ENCODE measurements at regions not wholly inside any gene's neighbourhood (a gene's known extent, or its start where the extent isn't known, plus 50 kb on each side); places are given as distances from the start of the nearest gene placed in this dataset.

DNA sequence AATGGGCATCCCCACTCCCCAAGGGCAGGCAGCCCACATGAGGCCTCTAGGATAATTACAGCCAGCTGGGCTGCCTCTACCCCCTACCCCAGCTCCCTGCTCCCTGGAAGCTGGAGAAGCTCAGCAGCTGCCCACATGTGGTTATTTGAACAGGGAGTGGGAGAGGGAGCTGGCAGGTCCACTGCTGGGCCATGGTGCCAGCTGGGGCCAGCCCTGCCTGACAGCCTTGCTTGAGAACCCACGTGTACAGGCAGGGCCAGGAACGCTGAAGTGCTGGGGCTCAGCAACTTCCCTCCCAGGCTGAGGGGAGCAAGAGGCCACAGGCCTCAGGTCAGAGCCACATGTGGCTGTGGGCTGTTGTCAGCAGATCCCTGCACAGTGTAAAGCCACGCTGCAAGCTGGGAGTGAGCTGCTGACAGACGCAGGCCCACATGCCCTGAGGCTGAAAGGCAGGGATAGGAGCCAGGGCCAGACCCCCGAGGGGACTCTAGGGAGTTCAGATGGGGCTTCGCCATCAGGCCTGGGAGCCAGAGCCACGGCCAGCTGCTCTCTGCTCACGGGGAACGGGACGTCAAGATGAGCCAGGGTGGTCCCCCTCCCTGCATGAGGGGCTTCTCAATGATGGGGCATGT, 129.0 kb downstream of the SYF2 start:
- no peak for ATAC-seq
- no peak for TF ChIP-seq ARNTL (CRISPR knock-in tag; IDR thresholded peaks at IDR 0.05; ENCODE audit: borderline replicate concordance, low read depth)
- no peak for TF ChIP-seq PATZ1 (CRISPR knock-in tag; IDR thresholded peaks at IDR 0.05; ENCODE audit: borderline replicate concordance)
- TF ChIP-seq CSRNP3 (CRISPR knock-in tag; IDR thresholded peaks at IDR 0.05) = no peak
- no peak for TF ChIP-seq ESRRG (CRISPR knock-in tag; IDR thresholded peaks at IDR 0.05)
- TF ChIP-seq BACH2 (CRISPR knock-in tag; IDR thresholded peaks at IDR 0.05; ENCODE audit: borderline replicate concordance) = no peak
- no peak for TF ChIP-seq TCF4 (CRISPR knock-in tag; IDR thresholded peaks at IDR 0.05; ENCODE audit: borderline replicate concordance)
- no peak for TF ChIP-seq ISL1 (CRISPR knock-in tag; IDR thresholded peaks at IDR 0.05)

- TF ChIP-seq CSRNP3 (CRISPR knock-in tag; IDR thresholded peaks at IDR 0.05) (no peak), PATZ1 (CRISPR knock-in tag; IDR thresholded peaks at IDR 0.05; ENCODE audit: borderline replicate concordance) (no peak), ZFP3 (CRISPR knock-in tag; IDR thresholded peaks at IDR 0.05) (no peak), OSR1 (CRISPR knock-in tag; IDR thresholded peaks at IDR 0.05) (no peak)
- no peak for ATAC-seq
Observed at GRCh38 chr1:25100151-25100833, 132.0 kb downstream of the SYF2 start.

DNA sequence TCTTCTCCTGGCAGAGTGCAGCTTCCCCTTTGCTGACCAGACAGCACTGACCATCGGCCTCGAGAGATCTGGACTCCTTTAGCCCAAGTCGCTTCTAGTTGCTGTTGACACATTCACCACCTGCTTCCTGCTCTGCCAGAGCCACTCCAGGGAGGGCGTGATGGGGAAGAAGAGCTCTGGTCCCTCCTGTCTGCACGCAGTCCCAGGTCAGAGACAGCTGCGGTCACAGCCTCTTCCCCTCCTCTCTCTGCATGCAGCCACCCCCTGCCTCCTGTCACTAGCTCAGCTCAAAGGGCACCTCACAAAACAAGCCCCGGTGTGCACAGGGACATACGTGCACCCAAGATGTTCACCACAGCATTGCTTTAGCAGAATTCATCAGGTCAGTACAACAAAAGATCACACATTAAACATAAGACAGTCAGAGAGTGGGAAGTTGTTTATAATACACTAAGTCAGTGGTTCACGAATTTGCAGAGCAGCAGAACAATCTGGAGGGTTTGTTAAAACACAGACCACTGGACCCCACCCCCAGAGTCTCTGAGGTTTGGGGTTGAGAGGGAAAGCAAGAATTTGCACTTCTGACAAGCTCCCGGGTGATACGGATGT, 132.9 kb downstream of the SYF2 start:
- TF ChIP-seq CSDC2 (CRISPR knock-in tag; IDR thresholded peaks at IDR 0.05) (no peak), ZNF70 (CRISPR knock-in tag; IDR thresholded peaks at IDR 0.05) (no peak), BACH2 (CRISPR knock-in tag; IDR thresholded peaks at IDR 0.05; ENCODE audit: borderline replicate concordance) (no peak), ZNF565 (CRISPR knock-in tag; conservative IDR thresholded peaks at IDR 0.05; ENCODE audit: low read depth) (no peak), TCF4 (CRISPR knock-in tag; IDR thresholded peaks at IDR 0.05; ENCODE audit: borderline replicate concordance) (peak; percentile 31; the same call in 1 of the 2 replicates)
- TF ChIP-seq, protein P1, sequence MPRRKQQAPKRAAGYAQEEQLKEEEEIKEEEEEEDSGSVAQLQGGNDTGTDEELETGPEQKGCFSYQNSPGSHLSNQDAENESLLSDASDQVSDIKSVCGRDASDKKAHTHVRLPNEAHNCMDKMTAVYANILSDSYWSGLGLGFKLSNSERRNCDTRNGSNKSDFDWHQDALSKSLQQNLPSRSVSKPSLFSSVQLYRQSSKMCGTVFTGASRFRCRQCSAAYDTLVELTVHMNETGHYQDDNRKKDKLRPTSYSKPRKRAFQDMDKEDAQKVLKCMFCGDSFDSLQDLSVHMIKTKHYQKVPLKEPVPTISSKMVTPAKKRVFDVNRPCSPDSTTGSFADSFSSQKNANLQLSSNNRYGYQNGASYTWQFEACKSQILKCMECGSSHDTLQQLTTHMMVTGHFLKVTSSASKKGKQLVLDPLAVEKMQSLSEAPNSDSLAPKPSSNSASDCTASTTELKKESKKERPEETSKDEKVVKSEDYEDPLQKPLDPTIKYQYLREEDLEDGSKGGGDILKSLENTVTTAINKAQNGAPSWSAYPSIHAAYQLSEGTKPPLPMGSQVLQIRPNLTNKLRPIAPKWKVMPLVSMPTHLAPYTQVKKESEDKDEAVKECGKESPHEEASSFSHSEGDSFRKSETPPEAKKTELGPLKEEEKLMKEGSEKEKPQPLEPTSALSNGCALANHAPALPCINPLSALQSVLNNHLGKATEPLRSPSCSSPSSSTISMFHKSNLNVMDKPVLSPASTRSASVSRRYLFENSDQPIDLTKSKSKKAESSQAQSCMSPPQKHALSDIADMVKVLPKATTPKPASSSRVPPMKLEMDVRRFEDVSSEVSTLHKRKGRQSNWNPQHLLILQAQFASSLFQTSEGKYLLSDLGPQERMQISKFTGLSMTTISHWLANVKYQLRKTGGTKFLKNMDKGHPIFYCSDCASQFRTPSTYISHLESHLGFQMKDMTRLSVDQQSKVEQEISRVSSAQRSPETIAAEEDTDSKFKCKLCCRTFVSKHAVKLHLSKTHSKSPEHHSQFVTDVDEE (CRISPR knock-in tag; IDR thresholded peaks at IDR 0.05) = 0 out of 2 replicates have a peak, but pooled peaks have one; percentile 36
- peak; percentile 42 for ATAC-seq

- no peak for ATAC-seq
- TF ChIP-seq RARB (CRISPR knock-in tag; IDR thresholded peaks at IDR 0.05) (no peak), CSRNP3 (CRISPR knock-in tag; IDR thresholded peaks at IDR 0.05) (no peak), CSDC2 (CRISPR knock-in tag; IDR thresholded peaks at IDR 0.05) (no peak), GLIS3 (CRISPR knock-in tag; IDR thresholded peaks at IDR 0.05) (no peak), PPARA (CRISPR knock-in tag; IDR thresholded peaks at IDR 0.05; ENCODE audit: borderline replicate concordance) (no peak), ZC3H10 (CRISPR knock-in tag; IDR thresholded peaks at IDR 0.05) (no peak), ZNF70 (CRISPR knock-in tag; IDR thresholded peaks at IDR 0.05) (no peak), BACH2 (CRISPR knock-in tag; IDR thresholded peaks at IDR 0.05; ENCODE audit: borderline replicate concordance) (no peak), PATZ1 (CRISPR knock-in tag; IDR thresholded peaks at IDR 0.05; ENCODE audit: borderline replicate concordance) (no peak)
- TF ChIP-seq, protein P2, sequence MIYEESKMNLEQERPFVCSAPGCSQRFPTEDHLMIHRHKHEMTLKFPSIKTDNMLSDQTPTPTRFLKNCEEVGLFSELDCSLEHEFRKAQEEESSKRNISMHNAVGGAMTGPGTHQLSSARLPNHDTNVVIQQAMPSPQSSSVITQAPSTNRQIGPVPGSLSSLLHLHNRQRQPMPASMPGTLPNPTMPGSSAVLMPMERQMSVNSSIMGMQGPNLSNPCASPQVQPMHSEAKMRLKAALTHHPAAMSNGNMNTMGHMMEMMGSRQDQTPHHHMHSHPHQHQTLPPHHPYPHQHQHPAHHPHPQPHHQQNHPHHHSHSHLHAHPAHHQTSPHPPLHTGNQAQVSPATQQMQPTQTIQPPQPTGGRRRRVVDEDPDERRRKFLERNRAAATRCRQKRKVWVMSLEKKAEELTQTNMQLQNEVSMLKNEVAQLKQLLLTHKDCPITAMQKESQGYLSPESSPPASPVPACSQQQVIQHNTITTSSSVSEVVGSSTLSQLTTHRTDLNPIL (CRISPR knock-in tag; IDR thresholded peaks at IDR 0.05; ENCODE audit: low read depth) = no peak
Observed at GRCh38 chr1:25098717-25099116, 133.6 kb downstream of the SYF2 start.
